PC-9 (cell line): ENCODE measurements at regions not wholly inside any gene's neighbourhood (a gene's known extent, or its start where the extent isn't known, plus 50 kb on each side); places are given as distances from the start of the nearest gene placed in this dataset.

Source experiments
- EZH2 ChIP-seq: fragments of 200-600 bp; sonication (generic); IDR thresholded peaks from 2 replicates; pipeline ENCODE4 v1.8.0; 2017; ENCODE audit warnings: antibody characterized with exemption, low read depth
- TF ChIP-seq, protein P1 (sequence below): fragments of 200-600 bp; sonication (generic); conservative IDR thresholded peaks from 2 replicates; pipeline ENCODE4 v1.6.1; 2017; ENCODE audit warnings: mixed run types, antibody characterized with exemption, mild to moderate bottlenecking, moderate library complexity

DNA sequence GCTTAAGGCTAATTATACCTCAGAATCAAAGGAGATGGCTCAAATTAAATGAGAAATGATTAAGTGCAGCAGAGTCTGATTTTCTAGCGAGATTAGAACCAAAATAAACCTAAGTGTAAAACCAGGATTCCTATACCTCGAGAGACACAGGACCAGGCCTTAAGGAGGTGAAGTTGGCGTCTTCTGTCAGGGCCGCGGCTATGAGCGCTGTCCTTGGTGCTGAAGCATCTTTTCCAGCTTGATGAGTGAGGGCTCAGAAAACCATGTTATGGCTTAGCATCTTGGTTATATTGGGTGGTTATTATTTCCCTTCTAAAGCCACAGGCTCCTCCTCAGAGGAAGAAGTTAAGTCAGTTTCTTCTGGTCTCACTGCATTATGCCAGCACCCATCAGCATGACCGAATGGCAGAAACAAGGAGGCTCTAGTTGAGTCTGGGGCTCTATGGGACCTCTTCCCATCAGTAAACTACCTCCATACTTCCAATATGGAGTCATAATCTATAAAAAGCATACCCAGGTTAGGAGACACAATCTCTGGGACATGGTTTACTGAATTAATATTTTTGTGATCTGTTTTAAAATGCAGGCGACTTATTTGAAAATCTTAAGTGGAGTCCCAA lies 120.1 kb upstream of the NMNAT3 start:
- TF ChIP-seq, protein P1, sequence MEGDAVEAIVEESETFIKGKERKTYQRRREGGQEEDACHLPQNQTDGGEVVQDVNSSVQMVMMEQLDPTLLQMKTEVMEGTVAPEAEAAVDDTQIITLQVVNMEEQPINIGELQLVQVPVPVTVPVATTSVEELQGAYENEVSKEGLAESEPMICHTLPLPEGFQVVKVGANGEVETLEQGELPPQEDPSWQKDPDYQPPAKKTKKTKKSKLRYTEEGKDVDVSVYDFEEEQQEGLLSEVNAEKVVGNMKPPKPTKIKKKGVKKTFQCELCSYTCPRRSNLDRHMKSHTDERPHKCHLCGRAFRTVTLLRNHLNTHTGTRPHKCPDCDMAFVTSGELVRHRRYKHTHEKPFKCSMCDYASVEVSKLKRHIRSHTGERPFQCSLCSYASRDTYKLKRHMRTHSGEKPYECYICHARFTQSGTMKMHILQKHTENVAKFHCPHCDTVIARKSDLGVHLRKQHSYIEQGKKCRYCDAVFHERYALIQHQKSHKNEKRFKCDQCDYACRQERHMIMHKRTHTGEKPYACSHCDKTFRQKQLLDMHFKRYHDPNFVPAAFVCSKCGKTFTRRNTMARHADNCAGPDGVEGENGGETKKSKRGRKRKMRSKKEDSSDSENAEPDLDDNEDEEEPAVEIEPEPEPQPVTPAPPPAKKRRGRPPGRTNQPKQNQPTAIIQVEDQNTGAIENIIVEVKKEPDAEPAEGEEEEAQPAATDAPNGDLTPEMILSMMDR, result no peak
- TF ChIP-seq EZH2, result no peak
